DMS 273 treated with DMSO at 0.1 percent for 48 hours (cell line): ENCODE measurements at regions not wholly inside any gene's neighbourhood (a gene's known extent, or its start where the extent isn't known, plus 50 kb on each side); places are given as distances from the start of the nearest gene placed in this dataset.
"Not testable (repeated sequence)": the region's sequence is repeated elsewhere in the genome, so short reads cannot be mapped to it uniquely, and the experiment has no call there.

Source experiments
- DNase-seq: peaks from one replicate; lab custom pipeline; 2025; lab: John Stamatoyannopoulos, UW

DNA sequence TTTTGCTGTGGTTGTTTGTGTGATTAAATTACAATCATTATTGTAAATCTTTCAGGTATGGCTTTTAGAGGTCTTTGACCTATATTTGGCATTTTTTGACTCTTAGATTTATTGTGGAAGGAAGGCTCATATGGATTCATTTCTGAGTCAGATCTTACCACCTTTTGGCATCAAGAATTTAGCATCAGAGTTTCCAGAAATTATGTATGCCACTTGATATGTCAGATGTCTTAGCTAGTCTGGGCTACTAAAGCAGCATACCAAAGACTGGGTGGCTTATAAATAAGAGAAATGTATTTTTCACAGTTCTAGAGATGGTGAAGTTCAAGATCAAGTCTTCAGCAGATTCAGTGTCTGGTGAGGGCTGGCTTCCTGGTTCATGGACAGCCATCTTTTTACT lies 129.5 kb upstream of the PZP start:
- DNase-seq = no peak

DNA sequence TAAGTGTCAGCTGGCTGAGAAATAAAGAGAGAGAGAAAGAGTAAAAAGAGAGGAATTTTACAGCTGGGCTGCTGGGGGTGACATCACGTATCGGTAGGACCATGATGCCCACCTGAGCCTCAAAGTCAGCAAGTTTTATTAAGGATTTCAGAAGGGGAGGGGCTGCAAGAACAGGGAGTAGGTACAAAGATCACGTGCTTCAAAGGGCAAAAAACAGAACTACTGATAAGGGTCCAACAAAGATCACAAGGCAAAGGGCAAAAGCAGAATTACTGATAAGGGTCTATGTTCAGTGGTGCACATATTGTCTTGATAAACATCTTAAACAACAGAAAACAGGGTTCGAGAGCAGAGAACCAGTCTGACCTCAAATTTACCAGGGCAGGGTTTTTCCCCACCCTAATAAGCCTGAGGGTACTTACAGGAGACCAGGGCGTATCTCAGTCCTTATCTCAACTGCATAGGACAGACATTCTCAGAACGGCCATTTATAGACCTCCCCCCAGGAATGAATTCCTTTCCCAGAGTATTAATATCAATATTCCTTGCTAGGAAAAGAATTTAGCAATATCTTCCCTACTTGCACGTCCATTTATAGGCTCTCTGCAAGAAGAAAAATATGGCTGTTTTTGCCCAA lies 128.3 kb upstream of the PZP start:
- DNase-seq = not testable (repeated sequence)

DNA sequence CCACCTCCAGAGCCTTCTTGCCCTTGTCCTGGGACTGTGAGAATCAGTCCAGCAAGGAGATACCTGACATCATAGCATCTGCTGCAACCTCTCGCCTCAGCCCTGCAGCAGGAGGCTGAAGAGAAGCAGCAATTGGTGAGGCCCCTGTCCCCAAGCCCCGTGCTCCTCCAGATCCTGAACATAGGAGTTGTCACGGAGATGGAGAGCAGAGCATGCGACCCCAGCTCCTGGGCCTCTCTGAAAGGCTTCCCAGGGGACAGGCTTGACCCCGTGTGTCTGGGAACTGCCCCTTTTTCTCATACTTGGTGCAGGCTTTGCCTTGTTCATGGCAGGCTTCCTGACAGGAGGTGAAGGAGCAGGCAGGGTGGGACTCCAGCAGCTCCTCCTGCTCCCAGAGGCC lies 127.7 kb upstream of the PZP start:
- no peak for DNase-seq

DNA sequence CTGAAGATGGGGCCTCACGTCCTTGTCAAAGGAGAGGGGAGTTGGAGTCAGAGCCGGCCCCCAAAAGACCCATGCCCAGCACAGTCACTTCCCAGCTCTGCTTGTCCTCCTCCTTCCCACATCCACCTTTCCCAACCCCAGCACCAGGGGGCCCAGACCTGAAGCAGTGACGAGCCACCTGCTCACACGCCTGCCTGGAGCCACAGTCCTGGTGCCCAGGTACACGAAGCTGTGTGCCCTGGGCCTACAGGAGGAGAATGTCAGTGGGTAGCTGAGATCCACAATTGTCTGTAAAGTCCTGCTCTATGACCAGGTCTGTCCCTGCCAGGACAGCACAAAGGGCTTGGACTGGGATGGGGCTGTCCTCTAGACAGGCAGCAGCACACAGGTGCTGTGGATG lies 126.8 kb upstream of the PZP start:
- no peak for DNase-seq

DNA sequence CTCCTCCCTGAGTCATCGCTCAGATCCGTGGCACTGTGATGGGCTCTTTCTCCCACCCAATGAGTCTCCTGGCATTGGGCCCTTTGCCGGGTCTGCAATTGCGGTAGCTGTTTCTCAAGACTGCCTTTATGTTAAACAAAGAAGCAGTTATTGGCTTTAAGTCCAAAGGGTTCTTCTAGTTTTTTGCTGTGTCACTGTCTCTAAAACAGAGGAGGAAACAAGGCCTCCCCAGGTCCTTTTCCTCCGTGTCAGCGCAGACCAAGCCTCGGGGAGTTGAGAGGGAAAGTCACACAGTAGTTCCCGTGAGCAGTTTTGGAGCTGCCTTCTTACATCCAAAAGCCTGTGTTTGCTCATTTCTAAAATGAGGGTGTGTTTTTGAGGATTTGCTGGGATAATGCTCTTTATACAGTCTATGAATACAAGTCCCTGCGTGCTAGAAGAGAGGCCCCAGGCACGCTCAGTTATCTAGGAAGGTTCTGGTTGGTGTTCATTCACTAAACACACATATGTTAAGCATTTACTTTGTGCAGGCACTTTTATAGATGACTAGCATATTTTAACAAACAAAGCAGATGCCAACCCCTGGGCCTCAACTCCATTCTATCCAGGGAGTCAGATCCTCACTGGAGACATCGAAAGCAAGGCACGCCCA lies 126.0 kb upstream of the PZP start:
- no peak for DNase-seq

DNA sequence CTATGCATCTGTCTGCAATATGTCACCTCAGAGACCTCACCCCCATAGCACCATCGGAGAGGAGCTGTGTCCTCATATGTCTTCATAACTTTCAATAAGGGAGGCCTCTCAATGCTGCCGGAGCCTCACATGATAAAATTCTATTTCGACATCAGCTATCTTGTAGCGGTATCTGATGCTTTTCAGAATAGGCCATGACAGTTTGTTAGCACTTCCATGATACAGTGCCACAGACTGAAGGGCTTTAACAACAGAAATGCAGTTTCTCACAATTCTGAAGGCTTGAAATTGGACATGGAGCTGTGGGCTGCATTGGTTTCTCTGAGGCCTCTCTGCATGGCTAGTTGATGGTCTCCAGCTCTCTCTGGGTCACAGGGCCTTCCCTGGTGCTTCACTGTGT lies 125.0 kb upstream of the PZP start:
- DNase-seq = no peak

DNA sequence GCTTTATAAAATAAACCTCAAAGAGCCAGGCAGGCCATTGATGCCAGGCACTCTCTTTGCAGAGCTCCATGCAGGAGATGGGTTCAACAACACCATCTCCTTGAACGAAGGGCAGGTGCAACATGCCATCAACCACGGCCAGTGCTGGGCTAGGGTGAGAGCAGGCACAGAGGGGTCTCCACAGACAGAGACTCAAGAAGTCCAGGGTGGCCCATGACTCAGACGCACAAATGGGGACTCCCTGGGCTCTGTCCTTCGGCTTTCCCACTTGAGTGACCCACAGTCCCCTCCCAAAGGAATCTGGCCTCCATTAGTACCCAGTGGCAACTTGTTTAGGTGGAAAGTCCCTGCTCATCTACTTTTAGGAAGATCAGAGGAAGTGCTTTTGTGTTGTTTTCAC lies 124.4 kb upstream of the PZP start:
- DNase-seq = no peak

DNA sequence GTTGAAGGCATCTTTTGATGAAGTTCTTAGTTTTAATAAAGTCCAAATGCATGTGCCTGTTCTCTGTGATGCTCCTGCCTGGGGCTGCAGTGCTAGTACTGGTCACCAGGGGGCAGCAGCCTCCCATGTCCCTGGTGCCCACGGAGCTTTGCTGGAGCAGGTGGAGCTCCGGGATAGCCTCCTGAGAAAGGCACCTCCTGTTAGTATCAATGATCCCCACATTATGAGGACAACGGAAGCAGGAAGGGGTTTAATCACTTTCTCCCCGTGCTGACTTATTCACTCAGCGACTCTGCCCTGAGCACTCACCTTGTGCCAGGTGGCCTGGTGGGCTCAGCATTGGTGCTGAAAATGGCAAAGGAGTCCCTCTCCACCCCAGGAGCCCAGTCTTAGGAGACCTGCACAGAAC lies 123.0 kb upstream of the PZP start:
- no peak for DNase-seq

DNA sequence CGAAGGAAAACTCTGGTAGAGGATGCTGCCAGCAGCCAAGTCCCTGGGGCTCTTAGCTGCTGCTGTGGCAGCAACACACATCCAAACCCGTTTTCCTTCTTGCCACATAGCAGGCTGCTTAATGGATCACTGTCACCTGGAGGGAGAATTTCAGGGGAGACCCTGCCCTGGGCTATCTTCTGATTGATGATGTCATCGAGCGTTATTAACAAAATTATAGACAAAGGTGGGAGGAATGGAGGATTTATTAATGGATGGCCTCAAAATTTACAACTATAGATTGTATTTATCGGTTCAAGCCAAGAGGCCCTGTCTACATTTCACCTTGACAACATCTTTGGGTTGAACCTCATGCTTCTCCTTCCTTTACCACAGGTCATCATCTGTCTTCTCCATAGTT lies 120.8 kb upstream of the PZP start:
- no peak for DNase-seq

DNA sequence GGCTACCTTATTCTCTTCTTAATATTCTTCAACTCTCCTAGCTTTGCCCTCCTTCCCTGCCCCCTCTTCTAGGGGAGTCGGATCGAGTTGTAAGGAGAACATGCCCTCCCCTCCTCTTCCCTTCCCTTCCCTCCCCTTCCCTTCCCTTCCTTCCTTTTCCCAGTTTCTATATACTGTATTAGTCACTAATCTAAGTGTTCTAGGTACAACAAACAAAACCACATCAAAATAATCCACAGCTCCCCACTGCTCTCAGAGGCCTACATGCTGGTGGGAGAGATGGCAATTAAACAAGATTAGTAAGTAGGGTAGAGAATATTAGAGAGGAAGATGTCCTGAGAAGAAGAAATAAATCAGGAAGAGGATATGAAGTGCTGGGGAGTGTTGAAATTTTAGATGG lies 119.9 kb upstream of the PZP start:
- no peak for DNase-seq

DNA sequence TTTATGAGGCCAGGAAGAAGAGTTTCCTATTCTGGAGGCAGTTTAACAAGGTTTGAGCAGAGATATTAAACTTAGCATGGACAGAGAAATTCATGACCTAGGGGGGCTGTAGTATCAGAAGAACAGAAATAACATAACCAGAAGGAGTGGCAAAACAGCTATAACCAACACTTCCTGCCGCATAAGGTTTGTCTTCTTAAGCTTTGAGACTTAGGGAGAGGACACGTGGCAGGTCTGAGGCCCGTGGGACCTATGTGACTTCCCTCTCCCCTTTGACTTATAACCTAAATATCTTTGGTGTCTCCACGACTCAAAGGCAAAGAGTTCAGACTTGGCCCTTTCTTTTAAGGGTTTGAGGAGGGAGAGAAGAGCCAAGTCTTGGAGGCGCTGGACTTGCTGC lies 119.1 kb upstream of the PZP start:
- DNase-seq = no peak

DNA sequence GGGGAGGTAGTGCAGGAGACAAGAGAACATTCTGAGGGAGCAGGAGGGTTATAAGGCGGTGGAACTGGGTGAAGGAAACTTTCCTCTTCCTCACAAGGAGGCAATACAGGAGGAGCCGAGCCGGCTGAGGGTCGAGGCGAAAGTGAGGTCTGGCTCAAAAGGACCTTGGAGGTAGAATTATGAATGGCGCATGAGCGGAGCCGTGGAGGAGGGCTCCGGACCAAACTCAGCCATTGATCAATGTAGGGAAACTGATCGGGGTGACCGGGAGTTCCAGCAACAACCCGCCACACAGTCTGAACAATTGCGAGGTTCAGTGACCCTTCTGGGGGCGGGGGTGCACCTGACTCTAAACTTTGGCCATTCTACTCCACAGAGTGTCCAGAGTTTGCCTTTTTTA lies 118.7 kb upstream of the PZP start:
- not testable (repeated sequence) for DNase-seq

DNA sequence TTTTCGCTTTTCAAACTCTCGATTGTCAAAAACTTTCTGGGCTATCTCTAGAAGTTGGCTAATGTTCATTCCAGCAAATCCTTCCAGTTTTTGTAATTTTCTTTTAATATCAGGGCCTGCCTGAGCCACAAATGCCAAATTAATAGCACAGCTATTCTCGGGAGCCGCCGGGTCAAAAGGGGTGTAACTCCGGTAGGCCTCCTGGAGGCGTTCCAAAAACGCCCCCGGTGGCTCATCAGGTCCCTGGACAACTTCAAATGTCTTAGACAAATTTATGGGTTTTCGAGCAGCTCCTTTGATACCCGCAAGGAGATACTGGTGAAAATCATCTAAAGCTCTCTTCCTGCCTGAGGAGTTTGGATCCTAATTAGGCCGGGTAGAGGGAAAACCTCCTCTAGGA lies 117.9 kb upstream of the PZP start:
- no peak for DNase-seq

DNA sequence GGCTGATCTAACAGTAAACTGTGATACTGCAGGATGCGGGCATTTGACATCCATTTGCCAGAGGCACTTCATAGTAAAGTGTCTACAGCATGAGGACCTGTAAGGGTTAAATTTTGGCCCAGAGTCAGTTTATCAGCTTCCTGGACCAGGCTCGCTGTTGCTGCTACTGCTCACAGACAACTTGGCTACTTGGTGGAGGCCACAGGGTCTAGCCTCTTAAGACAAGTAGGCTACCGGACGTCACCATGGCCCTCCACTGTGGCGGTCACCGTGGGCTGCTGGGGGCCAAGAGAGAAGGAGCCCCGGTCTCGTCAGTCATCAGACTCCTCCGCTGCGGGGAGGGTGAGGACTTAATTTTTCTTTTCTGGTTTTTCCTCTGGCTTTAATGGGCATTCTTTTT lies 117.3 kb upstream of the PZP start:
- DNase-seq = no peak

DNA sequence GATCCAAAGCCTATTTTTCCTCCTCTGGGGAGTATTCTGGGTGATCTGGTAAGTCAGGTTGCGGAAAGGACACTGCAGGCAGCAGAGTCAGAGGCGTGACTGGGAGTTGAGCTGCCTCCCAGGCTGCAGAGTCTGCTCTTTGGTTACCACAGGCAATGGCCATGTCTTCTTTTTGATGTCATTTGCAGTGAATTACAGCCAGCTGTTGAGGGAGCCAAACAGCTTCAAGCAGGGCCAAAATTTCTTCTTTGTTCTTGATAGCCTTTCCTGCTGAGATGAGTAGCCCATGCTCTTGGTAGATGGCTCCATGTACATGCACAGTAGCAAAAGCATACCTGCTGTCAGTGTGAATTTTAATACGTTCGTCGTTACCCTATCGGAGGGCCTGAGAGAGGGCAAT lies 116.6 kb upstream of the PZP start:
- no peak for DNase-seq

DNA sequence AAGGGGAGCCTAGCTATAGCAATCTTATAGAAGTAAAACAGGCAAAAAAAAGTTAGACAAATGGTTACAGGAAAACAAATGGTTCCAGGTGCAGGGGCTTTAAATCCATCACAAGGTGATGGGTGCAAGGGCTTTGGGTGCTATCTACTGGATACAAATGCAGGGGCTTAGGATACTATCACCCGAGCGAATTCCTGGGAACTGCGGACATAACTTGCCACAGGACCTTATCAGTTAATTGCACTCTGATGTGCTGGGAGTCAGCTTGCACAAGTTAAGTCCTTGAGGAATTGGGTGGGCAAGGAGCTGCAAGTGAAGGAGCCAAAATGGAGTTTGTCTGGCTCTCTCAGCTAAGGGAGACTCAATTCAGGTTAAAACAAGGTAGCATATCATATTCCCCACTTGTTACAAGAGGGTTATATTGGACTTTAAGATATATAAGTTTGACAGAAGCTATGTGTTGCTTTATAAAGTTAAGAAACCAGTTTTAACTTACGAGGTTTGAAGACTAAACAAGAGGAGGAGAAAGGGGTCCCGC lies 115.0 kb upstream of the PZP start:
- DNase-seq = no peak

DNA sequence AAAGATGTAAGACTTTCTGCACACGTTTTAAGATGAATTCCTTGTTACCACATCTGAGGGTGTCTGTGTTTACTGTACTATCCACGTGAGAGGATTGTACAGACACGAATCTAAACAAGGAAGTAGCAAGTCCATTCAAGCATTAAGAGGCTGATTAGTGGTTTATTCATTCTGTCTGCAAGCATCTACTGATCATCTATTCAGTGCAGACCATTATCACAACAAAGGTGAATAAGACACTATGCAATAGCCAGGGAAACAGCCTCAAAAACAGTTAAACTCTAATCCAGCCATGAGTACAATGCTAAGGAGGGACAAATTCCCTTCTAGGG lies 111.6 kb upstream of the PZP start:
- no peak for DNase-seq

DNA sequence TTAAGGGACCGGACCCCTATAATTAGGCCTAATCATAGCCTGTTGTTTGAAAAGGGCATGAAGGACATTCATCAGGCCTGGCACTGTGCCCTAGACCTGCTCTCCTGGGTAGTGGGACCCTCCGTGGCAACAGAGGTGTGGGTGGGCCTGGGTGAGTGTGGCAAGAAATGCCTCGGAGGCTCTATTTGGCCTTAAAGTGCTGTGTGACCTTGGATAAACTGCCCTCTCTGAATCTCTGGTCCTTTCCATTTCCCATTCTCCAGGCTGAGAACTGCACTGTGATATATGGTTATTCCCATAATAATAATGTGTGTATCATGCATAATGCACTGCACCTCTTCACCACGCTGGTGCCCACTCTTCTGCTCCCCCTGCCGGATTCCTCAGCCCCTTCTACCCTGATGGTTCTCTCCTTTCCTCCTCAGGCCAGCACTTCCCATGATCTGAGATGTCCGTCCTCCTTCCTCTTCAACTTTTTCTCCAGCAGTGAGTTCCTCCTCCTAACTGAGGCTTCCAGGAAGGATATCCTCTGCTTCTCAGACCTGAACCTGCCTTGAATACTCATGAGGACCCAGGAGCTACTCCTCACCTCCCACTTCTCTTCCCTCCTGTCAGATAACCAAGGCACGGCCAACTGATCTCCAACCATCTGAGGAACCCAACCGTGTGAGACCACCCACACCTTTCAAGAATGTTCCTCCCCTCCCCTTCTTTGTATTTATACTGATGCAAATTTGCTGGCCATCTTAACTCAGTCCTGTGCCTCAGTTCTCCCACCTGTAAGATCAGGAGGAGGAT lies 111.0 kb upstream of the PZP start:
- DNase-seq = no peak

DNA sequence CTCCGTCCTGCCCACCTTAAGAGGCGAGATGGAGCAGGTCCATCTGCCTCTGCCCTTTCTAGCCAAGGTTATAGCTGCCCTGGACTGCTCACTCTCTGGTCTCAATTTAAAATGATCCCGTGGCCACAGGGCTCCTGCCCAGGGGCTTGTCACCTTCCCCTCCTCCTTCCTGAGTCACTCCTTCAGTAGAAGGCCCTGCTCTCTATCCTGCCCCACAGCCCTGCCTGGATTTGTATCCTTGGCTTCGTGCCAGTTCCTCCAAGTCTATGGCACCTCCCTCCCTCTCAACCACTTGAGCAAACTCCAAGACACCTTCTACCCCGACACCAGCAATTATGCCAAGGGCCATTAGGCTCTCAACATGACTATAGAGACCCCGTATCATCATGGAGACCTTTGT lies 105.3 kb upstream of the PZP start:
- DNase-seq = not testable (repeated sequence)

DNA sequence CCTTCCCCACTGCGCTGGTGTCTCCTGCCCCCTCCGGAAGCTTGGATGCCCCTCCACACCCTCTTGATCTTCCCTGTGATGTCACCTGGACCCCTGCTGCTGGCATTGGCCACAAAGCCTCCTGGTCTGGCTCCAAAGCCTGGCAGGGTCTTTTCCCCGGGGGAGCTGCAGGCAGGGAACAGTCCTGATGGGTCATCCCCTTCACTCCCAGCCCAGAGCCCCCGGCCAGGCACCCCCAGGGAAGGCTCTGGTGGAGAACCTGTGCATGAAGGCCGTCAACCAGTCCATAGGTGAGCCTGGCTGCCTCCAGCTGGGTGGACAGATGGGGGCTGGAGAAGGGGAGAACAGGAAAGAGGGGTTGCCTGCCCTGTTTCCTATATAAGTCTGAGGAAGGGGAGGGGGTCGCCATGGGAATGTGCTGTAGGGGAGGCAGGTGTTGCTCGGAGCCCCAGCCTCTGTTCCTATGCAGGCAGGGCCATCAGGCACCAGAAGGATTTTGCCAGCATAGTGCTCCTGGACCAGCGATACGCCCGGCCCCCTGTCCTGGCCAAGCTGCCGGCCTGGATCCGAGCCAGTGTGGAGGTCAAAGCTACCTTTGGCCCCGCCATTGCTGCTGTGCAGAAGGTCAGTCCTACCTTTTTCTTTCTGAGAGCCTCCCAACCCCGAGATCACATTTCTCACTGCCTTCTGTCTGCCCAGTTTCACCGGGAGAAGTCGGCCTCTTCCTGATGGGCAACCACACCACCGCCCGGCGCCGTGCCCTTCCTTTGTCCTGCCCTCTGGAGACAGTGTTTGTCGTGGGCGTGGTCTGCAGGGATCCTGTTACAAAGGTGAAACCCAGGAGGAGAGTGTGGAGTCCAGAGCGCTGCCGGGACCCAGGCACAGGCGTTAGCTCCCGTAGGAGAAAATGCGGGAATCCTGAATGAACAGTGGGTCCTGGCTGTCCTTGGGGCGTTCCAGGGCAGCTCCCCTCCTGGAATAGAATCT lies 104.5 kb upstream of the PZP start:
- not testable (repeated sequence) for DNase-seq

DNA sequence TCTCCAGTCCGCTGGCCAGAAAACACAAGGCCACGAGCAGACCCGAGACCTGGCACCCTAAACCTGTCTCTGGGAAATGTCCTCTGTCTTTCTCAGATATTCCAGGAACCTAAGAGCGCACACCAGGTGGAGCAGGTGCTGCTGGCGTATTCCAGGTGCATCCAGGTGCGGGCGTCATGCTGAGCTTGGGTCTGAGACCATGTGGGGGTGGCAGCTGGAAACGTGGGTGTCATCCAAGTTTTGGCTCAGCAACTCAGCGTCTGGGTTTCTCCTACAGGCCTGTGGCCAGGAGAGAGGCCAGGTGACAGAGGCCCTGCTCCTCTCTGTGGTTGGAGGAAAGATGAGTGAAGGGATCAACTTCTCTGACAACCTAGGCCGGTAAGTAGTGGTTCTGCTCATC lies 103.3 kb upstream of the PZP start:
- DNase-seq = not testable (repeated sequence)

DNA sequence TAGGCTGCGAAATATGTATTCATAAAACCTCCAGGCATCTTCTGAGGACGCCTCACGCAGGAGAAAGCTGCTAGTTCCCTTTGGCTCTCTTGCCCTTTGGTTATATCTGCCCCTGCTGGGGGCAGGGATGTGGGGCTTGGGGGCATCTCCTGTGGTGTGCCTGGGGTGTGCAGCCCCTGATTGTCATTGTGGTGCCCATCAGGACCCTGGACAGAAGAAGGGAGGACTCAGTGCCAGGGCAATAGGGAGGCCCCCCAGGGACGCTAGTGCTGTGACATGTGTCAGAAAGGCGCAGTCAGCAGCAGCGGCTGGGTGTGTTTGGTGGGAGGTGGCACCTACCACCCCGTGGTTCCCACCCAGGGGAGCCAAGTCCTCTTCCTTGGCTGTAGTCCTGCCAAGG lies 102.5 kb upstream of the PZP start:
- not testable (repeated sequence) for DNase-seq
